ENCODE measurements at regions not wholly inside any gene's neighbourhood (a gene's known extent, or its start where the extent isn't known, plus 50 kb on each side); places are given as distances from the start of the nearest gene placed in this dataset.
"Not testable (repeated sequence)": the region's sequence is repeated elsewhere in the genome, so short reads cannot be mapped to it uniquely, and the experiment has no call there.

DNA sequence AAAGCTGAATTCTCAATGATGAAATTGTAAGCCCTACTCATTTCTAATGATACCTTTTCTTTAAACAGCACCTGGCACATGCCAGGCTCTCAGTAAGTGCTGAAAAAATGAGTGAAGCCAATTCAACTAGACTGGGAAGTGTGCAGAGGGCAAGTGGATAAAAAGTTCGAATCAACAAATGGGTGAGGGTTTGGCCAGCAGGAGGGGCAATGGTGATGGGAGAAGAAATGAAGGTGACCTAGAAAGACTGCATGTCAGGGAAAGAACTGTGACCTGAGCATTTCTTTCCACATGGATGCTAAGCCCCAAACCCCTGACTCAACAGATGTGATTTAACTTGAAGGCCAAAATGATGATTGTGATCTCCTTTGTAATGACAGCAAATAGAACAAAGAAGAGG, 54.6 kb downstream of the DKK1 start:
- DNase-seq (no peak), ATAC-seq (ENCODE audit: low FRiP score in 2 of 2) (no peak)
- Histone ChIP-seq H3K36me3 (no peaks in the 10 kb centered on the region), H3K4me1 (no peaks in the 10 kb centered on the region), H3K4me3 (no peak overlapping the region), H3K27me3 (no peaks in the 10 kb centered on the region), H3K9me3 (no peaks in the 10 kb centered on the region), H3K27ac (no peak overlapping the region)
- no peak for TF ChIP-seq POLR2AphosphoS5 (IDR thresholded peaks at IDR 0.05)
- no peak for TF ChIP-seq POLR2A (IDR thresholded peaks at IDR 0.05)
- TF ChIP-seq EP300 (IDR thresholded peaks at IDR 0.05): no peak
- TF ChIP-seq, protein P1, sequence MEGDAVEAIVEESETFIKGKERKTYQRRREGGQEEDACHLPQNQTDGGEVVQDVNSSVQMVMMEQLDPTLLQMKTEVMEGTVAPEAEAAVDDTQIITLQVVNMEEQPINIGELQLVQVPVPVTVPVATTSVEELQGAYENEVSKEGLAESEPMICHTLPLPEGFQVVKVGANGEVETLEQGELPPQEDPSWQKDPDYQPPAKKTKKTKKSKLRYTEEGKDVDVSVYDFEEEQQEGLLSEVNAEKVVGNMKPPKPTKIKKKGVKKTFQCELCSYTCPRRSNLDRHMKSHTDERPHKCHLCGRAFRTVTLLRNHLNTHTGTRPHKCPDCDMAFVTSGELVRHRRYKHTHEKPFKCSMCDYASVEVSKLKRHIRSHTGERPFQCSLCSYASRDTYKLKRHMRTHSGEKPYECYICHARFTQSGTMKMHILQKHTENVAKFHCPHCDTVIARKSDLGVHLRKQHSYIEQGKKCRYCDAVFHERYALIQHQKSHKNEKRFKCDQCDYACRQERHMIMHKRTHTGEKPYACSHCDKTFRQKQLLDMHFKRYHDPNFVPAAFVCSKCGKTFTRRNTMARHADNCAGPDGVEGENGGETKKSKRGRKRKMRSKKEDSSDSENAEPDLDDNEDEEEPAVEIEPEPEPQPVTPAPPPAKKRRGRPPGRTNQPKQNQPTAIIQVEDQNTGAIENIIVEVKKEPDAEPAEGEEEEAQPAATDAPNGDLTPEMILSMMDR (IDR thresholded peaks at IDR 0.05): no peak
- 76 to 79% methylated on average over 1 of the region's 1 CpG for WGBS, 2 donors

DNA sequence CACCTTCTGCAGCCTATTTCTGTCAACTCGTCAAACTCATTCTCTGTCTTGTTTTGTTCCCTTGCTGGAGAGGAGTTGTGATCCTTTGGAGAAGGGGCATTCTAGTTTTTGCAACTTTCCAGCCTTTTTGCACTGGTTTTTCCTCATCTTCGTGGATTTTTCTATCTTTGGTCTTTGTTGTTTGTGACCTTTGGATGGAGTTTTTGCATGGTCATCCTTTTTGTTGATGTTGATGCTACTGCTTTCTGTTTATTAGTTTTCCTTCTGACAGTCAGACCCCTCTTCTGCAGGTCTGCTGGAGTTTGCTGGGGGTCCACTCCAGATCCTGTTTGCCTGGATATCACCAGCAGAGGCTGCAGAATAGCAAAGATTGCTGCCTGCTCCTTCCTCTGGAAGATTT, 60.1 kb downstream of the DKK1 start:
- not testable (repeated sequence) for H3K9me3 ChIP-seq; ATAC-seq (ENCODE audit: low FRiP score in 2 of 2); H3K4me1 ChIP-seq; H3K27ac ChIP-seq; H3K4me3 ChIP-seq; H3K27me3 ChIP-seq; DNase-seq; H3K36me3 ChIP-seq
- 66 to 71% methylated on average over 2 of the region's 2 CpGs for WGBS, 2 donors

DNA sequence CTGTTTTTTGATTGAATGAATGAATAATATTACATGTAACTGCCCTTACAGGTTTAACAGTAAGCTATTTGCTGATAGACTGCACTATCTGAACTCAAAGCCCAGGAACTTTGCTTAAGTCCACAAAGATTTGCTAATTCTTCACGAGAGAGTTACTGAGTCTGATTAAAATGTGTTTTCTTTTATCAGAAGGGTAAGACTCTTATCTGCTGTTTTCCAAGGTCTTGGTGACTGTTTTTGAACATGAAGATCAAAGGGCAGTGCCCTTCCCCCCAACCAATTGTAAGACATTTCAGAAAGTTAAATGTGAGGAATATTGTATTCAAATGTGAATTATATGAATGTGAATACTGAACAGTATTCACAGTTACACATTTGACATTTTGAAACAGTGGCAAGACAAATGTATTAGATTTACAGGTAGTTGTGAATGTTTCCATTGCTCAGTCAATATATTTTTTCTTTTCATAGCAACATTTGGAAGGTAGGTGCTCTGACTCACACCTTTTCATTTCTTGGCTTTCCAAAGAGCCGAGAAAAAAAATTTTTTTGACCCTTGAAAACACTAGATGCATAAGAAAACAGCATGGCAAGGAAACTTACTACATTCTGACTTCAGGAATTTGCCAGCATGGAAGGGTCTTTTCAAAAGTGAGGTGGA, 62.7 kb downstream of the DKK1 start:
- no peaks in the 10 kb centered on the region for H3K9me3 ChIP-seq
- DNase-seq (no peak), ATAC-seq (ENCODE audit: low FRiP score in 2 of 2) (no peak)
- TF ChIP-seq POLR2A (IDR thresholded peaks at IDR 0.05) (no peak), POLR2AphosphoS5 (IDR thresholded peaks at IDR 0.05) (no peak), EP300 (IDR thresholded peaks at IDR 0.05) (no peak)
- TF ChIP-seq, protein P1 (IDR thresholded peaks at IDR 0.05): no peak
- H3K36me3 ChIP-seq: no peaks in the 10 kb centered on the region
- H3K4me1 ChIP-seq: no peaks in the 10 kb centered on the region
- no peak overlapping the region for H3K4me3 ChIP-seq
- H3K27me3 ChIP-seq: no peaks in the 10 kb centered on the region
- H3K27ac ChIP-seq: no peak overlapping the region
- 39 to 45% methylated on average over 2 of the region's 2 CpGs for WGBS, 2 donors

DNA sequence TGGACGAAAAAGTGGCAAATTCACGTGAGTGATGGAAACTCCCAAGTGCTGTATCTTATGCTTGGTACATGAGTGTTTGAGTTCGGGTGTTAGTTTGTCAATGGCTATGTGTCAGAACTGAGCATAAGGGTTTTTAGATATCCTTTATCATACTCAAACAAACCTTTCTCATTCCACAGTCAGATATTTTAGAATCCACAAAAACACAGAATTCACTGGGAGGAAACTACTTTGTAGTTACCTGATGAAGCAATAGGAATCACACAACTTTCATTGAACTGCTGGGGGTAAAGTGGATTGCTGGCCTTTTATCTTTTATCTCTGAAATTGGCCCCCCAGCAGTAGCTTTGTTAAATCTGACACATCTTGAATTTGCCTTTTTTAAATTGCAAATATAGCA, 64.0 kb downstream of the DKK1 start:
- no peak overlapping the region for H3K27ac ChIP-seq
- H3K36me3 ChIP-seq: no peaks in the 10 kb centered on the region
- TF ChIP-seq EP300 (IDR thresholded peaks at IDR 0.05) (no peak), POLR2AphosphoS5 (IDR thresholded peaks at IDR 0.05) (no peak), POLR2A (IDR thresholded peaks at IDR 0.05) (no peak)
- TF ChIP-seq, protein P1 (IDR thresholded peaks at IDR 0.05): no peak
- no peak overlapping the region for H3K4me3 ChIP-seq
- H3K9me3 ChIP-seq: no peaks in the 10 kb centered on the region
- H3K4me1 ChIP-seq: no peaks in the 10 kb centered on the region
- DNase-seq (no peak), ATAC-seq (ENCODE audit: low FRiP score in 2 of 2) (no peak)
- 21 to 38% methylated on average over 3 of the region's 3 CpGs for WGBS, 2 donors
- H3K27me3 ChIP-seq: no peaks in the 10 kb centered on the region

DNA sequence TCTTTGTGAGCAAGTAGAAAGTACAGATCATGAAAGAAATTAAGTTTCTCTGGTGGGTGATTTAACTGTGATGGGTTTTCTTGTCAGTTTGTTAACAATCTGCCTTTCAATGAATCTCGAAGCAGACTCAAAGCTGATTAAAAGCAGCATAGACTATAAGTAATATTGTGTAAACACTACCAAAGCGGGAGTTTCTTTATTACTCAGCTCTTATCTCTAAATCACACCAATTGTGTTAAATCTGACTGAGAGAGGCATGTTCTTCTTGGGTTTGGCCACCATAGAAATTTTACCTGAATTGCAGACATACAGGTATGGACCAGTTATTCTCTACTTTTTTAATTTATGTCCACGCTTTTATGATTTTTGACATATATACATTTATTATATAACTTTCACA, 65.2 kb downstream of the DKK1 start:
- no peaks in the 10 kb centered on the region for H3K4me1 ChIP-seq
- 65 to 71% methylated on average over 3 of the region's 3 CpGs for WGBS, 2 donors
- H3K4me3 ChIP-seq: no peak overlapping the region
- H3K27ac ChIP-seq: no peak overlapping the region
- TF ChIP-seq, protein P1 (IDR thresholded peaks at IDR 0.05): no peak
- no peak for TF ChIP-seq POLR2A (IDR thresholded peaks at IDR 0.05)
- no peak for TF ChIP-seq POLR2AphosphoS5 (IDR thresholded peaks at IDR 0.05)
- TF ChIP-seq EP300 (IDR thresholded peaks at IDR 0.05): no peak
- DNase-seq (no peak), ATAC-seq (ENCODE audit: low FRiP score in 2 of 2) (no peak)
- no peaks in the 10 kb centered on the region for H3K27me3 ChIP-seq
- no peaks in the 10 kb centered on the region for H3K36me3 ChIP-seq
- no peaks in the 10 kb centered on the region for H3K9me3 ChIP-seq

All from upper lobe of left lung (tissue), 6 donors.